ENCODE measurements at regions not wholly inside any gene's neighbourhood (a gene's known extent, or its start where the extent isn't known, plus 50 kb on each side); places are given as distances from the start of the nearest gene placed in this dataset.

GRCh38 chr21:28763809-28764418 lies 228.8 kb downstream of the LTN1 start (continued):
- no peak for TF ChIP-seq ZNF462 (CRISPR knock-in tag; IDR thresholded peaks at IDR 0.05)
- TF ChIP-seq JUNB (IDR thresholded peaks at IDR 0.05; ENCODE audit: unreplicated experiment), result no peak

GRCh38 chr21:28762357-28762735 lies 230.3 kb downstream of the LTN1 start:
- no peak overlapping the region for H3K27ac ChIP-seq (ENCODE audit: low read depth)
- peaks cover 18% of the 10 kb centered on the region for H3K9me3 Mint-ChIP-seq
- no peak for TF ChIP-seq EZH2 (IDR thresholded peaks at IDR 0.05; ENCODE audit: low read depth, unreplicated experiment)
- TF ChIP-seq CREB1 (CRISPR knock-in tag; IDR thresholded peaks at IDR 0.05; ENCODE audit: low read depth), result no peak
- no peak for TF ChIP-seq NANOG (IDR thresholded peaks at IDR 0.05; ENCODE audit: borderline replicate concordance)
- no peak for TF ChIP-seq EZH2phosphoT487 (IDR thresholded peaks at IDR 0.05; ENCODE audit: unreplicated experiment)
- no peak for TF ChIP-seq REST (IDR thresholded peaks at IDR 0.05; ENCODE audit: unreplicated experiment)
- TF ChIP-seq ZNF114 (CRISPR knock-in tag; IDR thresholded peaks at IDR 0.05), result no peak
- TF ChIP-seq ZNF331 (CRISPR knock-in tag; IDR thresholded peaks at IDR 0.05; ENCODE audit: low read depth), result no peak
- no peak for TF ChIP-seq ETS1 (IDR thresholded peaks at IDR 0.05)
- no peak for TF ChIP-seq CTCF (conservative IDR thresholded peaks at IDR 0.05; ENCODE audit: low read depth in 2 of 2)

More at GRCh38 chr21:28762357-28762735, 230.3 kb downstream of the LTN1 start:
- H3K27me3 Mint-ChIP-seq (ENCODE audit: insufficient read depth, low read depth, poor library complexity), result peaks cover 2% of the 10 kb centered on the region
- H3K4me3 Mint-ChIP-seq, result no peak overlapping the region
- Histone ChIP-seq H3F3A (replicated peaks; ENCODE audit: low read depth) (no peaks in the 10 kb centered on the region), H3K4me1 (ENCODE audit: insufficient read depth) (peaks cover 5% of the 10 kb centered on the region), H3K4me3 (no peak overlapping the region), H3K4me2 (no peak overlapping the region), H3K79me2 (replicated peaks; ENCODE audit: insufficient read depth) (no peaks in the 10 kb centered on the region), H2AFZ (no peak overlapping the region), H3K9me2 (ENCODE audit: insufficient read depth) (peaks cover 7% of the 10 kb centered on the region), H3K27me3 (ENCODE audit: insufficient read depth) (no peaks in the 10 kb centered on the region), H4K20me1 (replicated peaks; ENCODE audit: insufficient read depth) (no peaks in the 10 kb centered on the region), H3K36me3 (ENCODE audit: insufficient read depth) (no peaks in the 10 kb centered on the region)
- no peak for DNase-seq (ENCODE audit: low spot score)
- H3K27ac Mint-ChIP-seq, result no peak overlapping the region
- H3K36me3 Mint-ChIP-seq (ENCODE audit: low read depth), result peaks cover 16% of the 10 kb centered on the region; the same call in 2 of the 3 replicates
- ATAC-seq, result no peak
- peaks cover 3% of the 10 kb centered on the region; the same call in 2 of the 3 replicates for H3K4me1 Mint-ChIP-seq

All from GM23338 (cell line).